Coronary artery (tissue), 2 donors: ENCODE measurements at regions not wholly inside any gene's neighbourhood (a gene's known extent, or its start where the extent isn't known, plus 50 kb on each side); places are given as distances from the start of the nearest gene placed in this dataset.

Experiments used
- DNase-seq: peaks from one replicate; pipeline ENCODE4 v3.0.0-alpha.2; 2017; ENCODE audit warnings: low spot score
- H3K27ac ChIP-seq, 2 donors: fragments of 200-600 bp; sonication (generic); one replicate each; pipeline ENCODE4 v1.5.1; 2016 to 2019
- H3K4me3 ChIP-seq: fragments of 200-600 bp; sonication (generic); 2 replicates; pipeline ENCODE4 v1.5.1; 2016; ENCODE audit warnings: mild to moderate bottlenecking, moderate library complexity
- CTCF ChIP-seq: fragments of 200-600 bp; sonication (generic); IDR thresholded peaks from one replicate; pipeline ENCODE4 v1.5.1; 2019; ENCODE audit warnings: antibody characterized with exemption

DNA sequence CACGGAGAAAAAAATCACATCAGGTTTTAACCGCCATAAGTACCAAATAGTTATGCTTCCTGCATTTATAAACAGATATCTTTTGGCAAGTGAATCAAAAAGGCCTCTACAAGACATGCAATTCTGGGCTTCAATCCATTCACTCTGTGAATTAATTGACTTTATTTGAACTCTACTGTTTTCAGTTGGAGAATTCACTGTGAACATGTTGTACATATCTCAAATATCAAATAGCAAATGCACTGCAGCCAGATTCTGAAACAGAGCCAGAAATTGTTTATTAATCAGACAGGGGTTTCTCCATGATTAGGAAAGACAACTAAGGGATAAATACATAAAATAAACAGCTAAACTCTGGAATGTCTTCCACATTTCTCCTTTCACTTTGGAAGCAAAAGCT is 445.4 kb upstream of the NFIA start:
- no peak for DNase-seq
- H3K4me3 ChIP-seq = no peak overlapping the region
- H3K27ac ChIP-seq = no peak overlapping the region
- no peak for TF ChIP-seq CTCF

DNA sequence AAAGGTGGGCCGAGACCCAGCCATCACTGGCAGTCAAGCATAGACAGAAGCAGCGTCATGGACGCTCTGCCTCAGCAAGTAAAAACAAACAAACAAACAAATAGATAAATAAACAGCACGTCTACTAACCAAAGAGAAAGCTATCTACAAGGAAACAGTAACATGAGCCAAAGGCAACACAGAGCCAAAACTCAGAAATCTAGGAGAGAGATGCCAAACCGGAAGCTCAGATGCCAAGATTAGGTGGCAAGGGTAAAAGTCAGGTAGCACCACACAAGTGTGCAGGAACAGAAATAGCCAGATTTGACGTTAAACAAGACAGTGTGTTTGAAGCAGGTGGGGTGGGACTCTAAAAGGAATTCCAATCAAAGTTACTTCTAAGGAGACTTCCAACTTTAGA is 448.3 kb upstream of the NFIA start:
- no peak overlapping the region for H3K27ac ChIP-seq
- H3K4me3 ChIP-seq = no peak overlapping the region
- TF ChIP-seq CTCF = no peak
- DNase-seq = no peak

DNA sequence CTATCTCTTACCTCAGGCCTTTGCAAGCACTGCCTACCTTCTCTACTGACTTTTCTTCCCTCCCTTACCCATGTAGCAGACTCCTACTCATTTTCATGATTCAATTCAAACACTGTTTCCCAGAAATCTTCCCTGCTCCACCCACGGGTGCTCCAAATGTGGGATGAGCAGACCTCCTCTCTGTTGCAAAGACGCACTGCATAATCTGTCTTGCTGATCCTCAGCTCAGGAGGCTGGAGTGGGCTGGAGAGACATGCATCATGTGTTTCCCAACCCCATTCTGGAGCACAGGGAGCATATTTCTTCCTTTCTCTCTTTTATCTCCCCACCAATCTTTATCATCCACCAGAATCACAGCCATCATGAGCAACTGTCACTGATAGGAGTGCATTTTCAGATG is 459.9 kb upstream of the NFIA start:
- DNase-seq = no peak

GRCh38 chr1:60621368-60621851 is 461.0 kb upstream of the NFIA start:
- DNase-seq = no peak
- Histone ChIP-seq H3K4me3 (peak overlapping the region; percentile 30), H3K27ac (no peak overlapping the region)
- TF ChIP-seq CTCF = no peak

More for the DNA sequence above, 459.9 kb upstream of the NFIA start:
- no peak for TF ChIP-seq CTCF
- no peak overlapping the region for H3K27ac ChIP-seq
- no peak overlapping the region for H3K4me3 ChIP-seq

DNA sequence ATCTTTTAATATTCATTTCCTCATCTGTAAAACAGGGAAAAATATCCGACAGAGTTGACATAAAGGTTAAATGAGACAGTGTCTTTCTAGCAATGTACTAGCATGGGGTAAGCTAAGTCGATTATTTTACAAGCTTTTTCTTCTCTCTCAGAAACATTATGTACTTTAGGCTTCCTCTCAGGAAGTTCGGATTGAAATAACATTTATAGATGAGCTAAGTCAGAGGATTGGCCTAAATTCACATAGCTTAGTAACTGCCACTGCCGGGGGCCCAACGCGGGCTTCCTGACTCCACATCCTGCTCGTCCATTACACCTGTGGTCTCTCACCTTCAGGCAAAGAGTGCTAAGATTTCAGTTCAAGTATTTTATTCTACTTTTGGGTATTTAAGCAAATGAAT is 462.3 kb upstream of the NFIA start:
- no peak overlapping the region for H3K4me3 ChIP-seq
- TF ChIP-seq CTCF = no peak
- no peak overlapping the region for H3K27ac ChIP-seq
- no peak for DNase-seq

DNA sequence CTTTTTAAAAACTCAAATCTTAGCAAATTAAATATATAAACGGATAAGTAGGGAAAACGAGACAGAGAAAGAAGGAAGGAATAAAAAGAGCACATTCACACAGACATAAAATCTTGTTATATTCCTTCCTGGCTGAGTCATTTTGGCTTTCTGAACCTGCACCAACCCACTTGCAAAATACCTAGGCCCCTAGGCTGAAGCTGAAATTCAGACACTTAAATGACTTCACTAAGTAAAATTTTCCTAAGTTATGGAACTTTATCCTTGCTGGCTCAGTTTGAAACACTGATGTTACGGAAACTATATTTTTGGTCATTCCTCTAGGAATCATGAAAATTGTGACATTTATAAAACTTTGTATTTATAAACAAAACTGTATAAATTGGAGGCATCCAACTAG is 462.8 kb upstream of the NFIA start:
- H3K27ac ChIP-seq = no peak overlapping the region
- DNase-seq = no peak
- no peak overlapping the region for H3K4me3 ChIP-seq
- TF ChIP-seq CTCF = no peak

DNA sequence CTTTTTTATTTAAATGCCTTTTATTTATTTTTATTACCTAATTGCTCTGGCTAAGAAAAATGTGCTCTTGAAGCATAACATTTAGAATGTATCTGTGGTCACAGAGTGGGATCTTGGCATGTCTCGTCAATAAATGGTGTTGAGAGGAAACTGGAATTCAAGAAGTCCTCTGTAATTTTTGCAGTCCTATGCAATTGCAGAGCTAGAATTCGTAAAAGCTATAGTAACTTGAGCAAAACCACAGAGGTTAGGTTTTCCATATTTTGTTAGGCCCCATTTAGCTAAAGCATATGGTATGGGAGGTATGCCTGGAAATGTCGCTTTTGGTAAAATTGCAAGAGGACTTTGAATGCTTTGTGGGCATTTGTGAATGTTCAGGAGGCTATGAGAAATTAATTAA is 466.7 kb upstream of the NFIA start:
- H3K27ac ChIP-seq = no peak overlapping the region
- no peak for DNase-seq
- no peak overlapping the region for H3K4me3 ChIP-seq
- TF ChIP-seq CTCF = no peak
